ENCODE measurements at regions not wholly inside any gene's neighbourhood (a gene's known extent, or its start where the extent isn't known, plus 50 kb on each side); places are given as distances from the start of the nearest gene placed in this dataset.

DNA sequence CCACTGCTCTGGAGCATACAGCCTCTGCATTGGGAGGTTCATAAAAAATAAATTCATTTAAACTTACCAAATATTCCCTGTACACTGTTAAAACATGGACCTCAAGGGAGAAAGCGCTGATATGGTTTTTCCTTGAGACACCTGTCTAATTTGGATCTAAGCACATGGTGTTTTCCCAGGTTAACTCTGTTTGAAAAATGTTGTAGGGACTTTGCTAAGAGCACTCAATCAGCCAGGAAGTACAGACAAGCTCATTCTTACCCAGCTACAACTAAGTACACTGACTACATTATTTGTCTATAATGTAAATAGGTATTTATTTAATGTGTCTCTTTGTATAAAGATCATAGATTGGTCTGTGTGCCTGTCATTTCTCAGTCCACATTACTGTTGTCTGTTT lies 61.8 kb upstream of the BCAR3 start:
- H3K79me2 ChIP-seq (replicated peaks; ENCODE audit: insufficient read depth, low read length), result no peaks in the 10 kb centered on the region
- no peak overlapping the region for H3K27ac ChIP-seq (ENCODE audit: low read length)
- no peaks in the 10 kb centered on the region for H4K20me1 ChIP-seq (ENCODE audit: insufficient read depth)
- no peak overlapping the region for H3K4me3 ChIP-seq (ENCODE audit: low read length)
- H3K36me3 ChIP-seq (ENCODE audit: insufficient read depth, low read length), result no peaks in the 10 kb centered on the region
- H3K27me3 ChIP-seq (ENCODE audit: insufficient read depth, low read depth, low read length), result no peaks in the 10 kb centered on the region
- no peak for TF ChIP-seq RAD21 (conservative IDR thresholded peaks at IDR 0.05)
- TF ChIP-seq EP300 (conservative IDR thresholded peaks at IDR 0.05; ENCODE audit: poor library complexity, severe bottlenecking), result no peak
- no peak for TF ChIP-seq MXI1 (conservative IDR thresholded peaks at IDR 0.05; ENCODE audit: poor library complexity, severe bottlenecking)
- TF ChIP-seq, protein P1, sequence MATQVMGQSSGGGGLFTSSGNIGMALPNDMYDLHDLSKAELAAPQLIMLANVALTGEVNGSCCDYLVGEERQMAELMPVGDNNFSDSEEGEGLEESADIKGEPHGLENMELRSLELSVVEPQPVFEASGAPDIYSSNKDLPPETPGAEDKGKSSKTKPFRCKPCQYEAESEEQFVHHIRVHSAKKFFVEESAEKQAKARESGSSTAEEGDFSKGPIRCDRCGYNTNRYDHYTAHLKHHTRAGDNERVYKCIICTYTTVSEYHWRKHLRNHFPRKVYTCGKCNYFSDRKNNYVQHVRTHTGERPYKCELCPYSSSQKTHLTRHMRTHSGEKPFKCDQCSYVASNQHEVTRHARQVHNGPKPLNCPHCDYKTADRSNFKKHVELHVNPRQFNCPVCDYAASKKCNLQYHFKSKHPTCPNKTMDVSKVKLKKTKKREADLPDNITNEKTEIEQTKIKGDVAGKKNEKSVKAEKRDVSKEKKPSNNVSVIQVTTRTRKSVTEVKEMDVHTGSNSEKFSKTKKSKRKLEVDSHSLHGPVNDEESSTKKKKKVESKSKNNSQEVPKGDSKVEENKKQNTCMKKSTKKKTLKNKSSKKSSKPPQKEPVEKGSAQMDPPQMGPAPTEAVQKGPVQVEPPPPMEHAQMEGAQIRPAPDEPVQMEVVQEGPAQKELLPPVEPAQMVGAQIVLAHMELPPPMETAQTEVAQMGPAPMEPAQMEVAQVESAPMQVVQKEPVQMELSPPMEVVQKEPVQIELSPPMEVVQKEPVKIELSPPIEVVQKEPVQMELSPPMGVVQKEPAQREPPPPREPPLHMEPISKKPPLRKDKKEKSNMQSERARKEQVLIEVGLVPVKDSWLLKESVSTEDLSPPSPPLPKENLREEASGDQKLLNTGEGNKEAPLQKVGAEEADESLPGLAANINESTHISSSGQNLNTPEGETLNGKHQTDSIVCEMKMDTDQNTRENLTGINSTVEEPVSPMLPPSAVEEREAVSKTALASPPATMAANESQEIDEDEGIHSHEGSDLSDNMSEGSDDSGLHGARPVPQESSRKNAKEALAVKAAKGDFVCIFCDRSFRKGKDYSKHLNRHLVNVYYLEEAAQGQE (IDR thresholded peaks at IDR 0.05; ENCODE audit: borderline replicate concordance), result no peak
- no peak for TF ChIP-seq POLR2AphosphoS5 (IDR thresholded peaks at IDR 0.05)
- TF ChIP-seq, protein P2, sequence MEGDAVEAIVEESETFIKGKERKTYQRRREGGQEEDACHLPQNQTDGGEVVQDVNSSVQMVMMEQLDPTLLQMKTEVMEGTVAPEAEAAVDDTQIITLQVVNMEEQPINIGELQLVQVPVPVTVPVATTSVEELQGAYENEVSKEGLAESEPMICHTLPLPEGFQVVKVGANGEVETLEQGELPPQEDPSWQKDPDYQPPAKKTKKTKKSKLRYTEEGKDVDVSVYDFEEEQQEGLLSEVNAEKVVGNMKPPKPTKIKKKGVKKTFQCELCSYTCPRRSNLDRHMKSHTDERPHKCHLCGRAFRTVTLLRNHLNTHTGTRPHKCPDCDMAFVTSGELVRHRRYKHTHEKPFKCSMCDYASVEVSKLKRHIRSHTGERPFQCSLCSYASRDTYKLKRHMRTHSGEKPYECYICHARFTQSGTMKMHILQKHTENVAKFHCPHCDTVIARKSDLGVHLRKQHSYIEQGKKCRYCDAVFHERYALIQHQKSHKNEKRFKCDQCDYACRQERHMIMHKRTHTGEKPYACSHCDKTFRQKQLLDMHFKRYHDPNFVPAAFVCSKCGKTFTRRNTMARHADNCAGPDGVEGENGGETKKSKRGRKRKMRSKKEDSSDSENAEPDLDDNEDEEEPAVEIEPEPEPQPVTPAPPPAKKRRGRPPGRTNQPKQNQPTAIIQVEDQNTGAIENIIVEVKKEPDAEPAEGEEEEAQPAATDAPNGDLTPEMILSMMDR (IDR thresholded peaks at IDR 0.05; ENCODE audit: poor library complexity, severe bottlenecking), result no peak
- TF ChIP-seq SMC3 (conservative IDR thresholded peaks at IDR 0.05; ENCODE audit: poor library complexity), result no peak
- TF ChIP-seq EZH2 (IDR thresholded peaks at IDR 0.05; ENCODE audit: borderline replicate concordance, insufficient read depth, low read length, poor library complexity, severe bottlenecking), result no peak
- no peak for TF ChIP-seq TAF1 (IDR thresholded peaks at IDR 0.05; ENCODE audit: low read depth)
- H3K9me2 ChIP-seq (ENCODE audit: insufficient read depth, low read length), result no peaks in the 10 kb centered on the region
- H2AFZ ChIP-seq (ENCODE audit: low read depth, low read length), result no peak overlapping the region
- no peak overlapping the region for H3K9ac ChIP-seq (ENCODE audit: low read length)
- no peak overlapping the region for H3K4me2 ChIP-seq (ENCODE audit: low read length)
- H3F3A ChIP-seq (ENCODE audit: insufficient read depth, low read length, poor library complexity, severe bottlenecking), result no peaks in the 10 kb centered on the region
- H3K9me3 ChIP-seq (ENCODE audit: low read length), result no peaks in the 10 kb centered on the region

DNA sequence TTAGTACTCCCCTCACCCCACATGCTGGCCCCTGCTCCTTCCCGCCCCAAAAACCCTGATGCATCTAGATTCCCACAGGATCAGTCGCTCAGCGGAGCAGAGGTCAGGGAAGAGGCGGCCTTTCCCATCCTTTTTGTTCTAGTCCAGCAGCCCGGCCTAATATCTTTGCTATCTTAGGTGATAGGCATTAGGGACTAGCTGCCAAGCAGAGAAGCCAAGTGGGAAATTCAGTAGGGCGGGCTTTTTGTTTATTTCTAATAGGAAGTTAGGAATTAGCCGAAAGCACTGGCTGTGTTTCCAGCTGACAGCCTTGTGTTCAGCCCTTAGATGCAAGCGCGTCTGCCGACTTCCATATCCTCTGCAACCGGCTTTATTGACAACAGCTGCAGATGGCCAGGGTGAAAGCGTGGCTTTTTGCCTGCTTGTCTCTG lies 59.0 kb upstream of the BCAR3 start:
- no peaks in the 10 kb centered on the region for H3F3A ChIP-seq (ENCODE audit: insufficient read depth, low read length, poor library complexity, severe bottlenecking)
- H3K36me3 ChIP-seq (ENCODE audit: insufficient read depth, low read length), result no peaks in the 10 kb centered on the region
- H3K4me2 ChIP-seq (ENCODE audit: low read length), result no peak overlapping the region
- no peaks in the 10 kb centered on the region for H4K20me1 ChIP-seq (ENCODE audit: insufficient read depth)
- H3K27ac ChIP-seq (ENCODE audit: low read length), result no peak overlapping the region
- H3K4me3 ChIP-seq (ENCODE audit: low read length), result no peak overlapping the region
- no peaks in the 10 kb centered on the region for H3K9me2 ChIP-seq (ENCODE audit: insufficient read depth, low read length)
- H2AFZ ChIP-seq (ENCODE audit: low read depth, low read length), result no peak overlapping the region
- H3K9ac ChIP-seq (ENCODE audit: low read length), result no peak overlapping the region
- H3K79me2 ChIP-seq (replicated peaks; ENCODE audit: insufficient read depth, low read length), result no peaks in the 10 kb centered on the region
- no peak for TF ChIP-seq EZH2 (IDR thresholded peaks at IDR 0.05; ENCODE audit: borderline replicate concordance, insufficient read depth, low read length, poor library complexity, severe bottlenecking)
- no peak for TF ChIP-seq SMC3 (conservative IDR thresholded peaks at IDR 0.05; ENCODE audit: poor library complexity)
- TF ChIP-seq TAF1 (IDR thresholded peaks at IDR 0.05; ENCODE audit: low read depth), result no peak
- TF ChIP-seq, protein P1 (IDR thresholded peaks at IDR 0.05; ENCODE audit: borderline replicate concordance), result no peak
- TF ChIP-seq, protein P2 (IDR thresholded peaks at IDR 0.05; ENCODE audit: poor library complexity, severe bottlenecking), result no peak
- no peak for TF ChIP-seq RAD21 (conservative IDR thresholded peaks at IDR 0.05)
- no peak for TF ChIP-seq POLR2AphosphoS5 (IDR thresholded peaks at IDR 0.05)
- no peak for TF ChIP-seq EP300 (conservative IDR thresholded peaks at IDR 0.05; ENCODE audit: poor library complexity, severe bottlenecking)
- H3K9me3 ChIP-seq (ENCODE audit: low read length), result no peaks in the 10 kb centered on the region
- no peaks in the 10 kb centered on the region for H3K27me3 ChIP-seq (ENCODE audit: insufficient read depth, low read depth, low read length)

All from neural cell (in vitro differentiated cells).